Stomach (tissue), 4 donors: ENCODE measurements at regions not wholly inside any gene's neighbourhood (a gene's known extent, or its start where the extent isn't known, plus 50 kb on each side); places are given as distances from the start of the nearest gene placed in this dataset.

Source experiments
- EP300 ChIP-seq: sonication (generic); formaldehyde crosslinking; IDR thresholded peaks from one replicate; pipeline ENCODE4 v1.6.1; 2017; ENCODE audit warnings: antibody characterized with exemption
- POLR2A ChIP-seq, 4 donors: fragments of 450-650 bp; IDR thresholded peaks; one replicate each; pipeline ENCODE4 v1.6.1; 2016; ENCODE audit warnings: antibody characterized with exemption in 4 of 4, control low read depth in 2 of 4, mild to moderate bottlenecking in 1 of 4, moderate library complexity in 1 of 4
- POLR2AphosphoS5 ChIP-seq, 3 donors: sonication (generic); formaldehyde crosslinking; IDR thresholded peaks; one replicate each; pipeline ENCODE4 v1.6.1; 2016; ENCODE audit warnings: antibody characterized with exemption in 3 of 3
- TF ChIP-seq, protein P1 (sequence below), 7 experiments: fragments of 450-650 bp in 4 of 7; fragments of 200-600 bp in 3 of 7; sonication (generic) in 3 of 7; IDR thresholded peaks; one replicate each; pipeline ENCODE4 v1.5.1; 2016 to 2019; ENCODE audit warnings: antibody characterized with exemption in 7 of 7, control low read depth in 2 of 7, mild to moderate bottlenecking in 1 of 7

DNA sequence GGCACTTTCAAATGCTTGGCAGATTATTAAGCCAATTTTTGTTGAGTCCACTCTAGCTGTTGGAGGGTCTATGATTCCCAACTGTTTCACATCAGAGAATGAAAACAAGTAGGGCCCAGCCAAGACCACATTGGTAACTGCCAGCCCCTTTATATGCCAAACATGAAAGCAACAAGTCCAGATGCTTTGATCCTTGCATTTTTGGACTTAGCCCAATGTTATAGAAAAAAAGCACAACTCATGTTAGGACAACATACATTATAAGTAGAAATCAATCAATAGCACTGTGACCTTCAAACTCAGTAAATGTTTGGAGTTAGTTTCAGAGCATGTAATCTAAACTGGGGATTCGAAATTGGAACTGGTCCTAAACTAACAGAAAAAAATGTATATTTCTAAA is 674.7 kb downstream of the MECOM start:
- TF ChIP-seq POLR2AphosphoS5 (IDR thresholded peaks at IDR 0.05) (no peak), POLR2A (IDR thresholded peaks at IDR 0.05) (no peak), EP300 (no peak)
- TF ChIP-seq, protein P1, sequence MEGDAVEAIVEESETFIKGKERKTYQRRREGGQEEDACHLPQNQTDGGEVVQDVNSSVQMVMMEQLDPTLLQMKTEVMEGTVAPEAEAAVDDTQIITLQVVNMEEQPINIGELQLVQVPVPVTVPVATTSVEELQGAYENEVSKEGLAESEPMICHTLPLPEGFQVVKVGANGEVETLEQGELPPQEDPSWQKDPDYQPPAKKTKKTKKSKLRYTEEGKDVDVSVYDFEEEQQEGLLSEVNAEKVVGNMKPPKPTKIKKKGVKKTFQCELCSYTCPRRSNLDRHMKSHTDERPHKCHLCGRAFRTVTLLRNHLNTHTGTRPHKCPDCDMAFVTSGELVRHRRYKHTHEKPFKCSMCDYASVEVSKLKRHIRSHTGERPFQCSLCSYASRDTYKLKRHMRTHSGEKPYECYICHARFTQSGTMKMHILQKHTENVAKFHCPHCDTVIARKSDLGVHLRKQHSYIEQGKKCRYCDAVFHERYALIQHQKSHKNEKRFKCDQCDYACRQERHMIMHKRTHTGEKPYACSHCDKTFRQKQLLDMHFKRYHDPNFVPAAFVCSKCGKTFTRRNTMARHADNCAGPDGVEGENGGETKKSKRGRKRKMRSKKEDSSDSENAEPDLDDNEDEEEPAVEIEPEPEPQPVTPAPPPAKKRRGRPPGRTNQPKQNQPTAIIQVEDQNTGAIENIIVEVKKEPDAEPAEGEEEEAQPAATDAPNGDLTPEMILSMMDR (IDR thresholded peaks at IDR 0.05): no peak
